NCI-H2227 (cell line): ENCODE measurements at regions not wholly inside any gene's neighbourhood (a gene's known extent, or its start where the extent isn't known, plus 50 kb on each side); places are given as distances from the start of the nearest gene placed in this dataset.

Experiments
- DNase-seq: peaks from one replicate; lab custom pipeline; 2025; ENCODE audit not compliant: unreplicated experiment; lab: John Stamatoyannopoulos, UW

GRCh38 chr22:34966980-34967565 is 98.9 kb upstream of the ISX start:
- no peak for DNase-seq

GRCh38 chr22:34969001-34969790 is 96.8 kb upstream of the ISX start:
- DNase-seq = no peak

GRCh38 chr22:34971456-34971855 is 94.5 kb upstream of the ISX start:
- DNase-seq = no peak

GRCh38 chr22:34972191-34972897 is 93.6 kb upstream of the ISX start:
- DNase-seq = no peak

- no peak for DNase-seq
These were observed 92.9 kb upstream of the ISX start for GRCh38 chr22:34973016-34973415.

GRCh38 chr22:34973926-34974325 is 92.0 kb upstream of the ISX start:
- no peak for DNase-seq

GRCh38 chr22:34975721-34976120 is 90.2 kb upstream of the ISX start:
- DNase-seq = no peak

- DNase-seq = no peak
These were observed 89.5 kb upstream of the ISX start for GRCh38 chr22:34976474-34976873.

GRCh38 chr22:34976886-34977285 is 89.1 kb upstream of the ISX start:
- DNase-seq = no peak

- DNase-seq = no peak
These were observed 79.4 kb upstream of the ISX start for GRCh38 chr22:34986523-34986922.

- no peak for DNase-seq
These were observed 73.3 kb upstream of the ISX start for GRCh38 chr22:34992672-34993071.

- DNase-seq = no peak
These were observed 72.4 kb upstream of the ISX start for GRCh38 chr22:34993548-34993947.

GRCh38 chr22:34997633-34998299 is 68.2 kb upstream of the ISX start:
- DNase-seq = no peak

GRCh38 chr22:34998921-34999320 is 67.0 kb upstream of the ISX start:
- no peak for DNase-seq

GRCh38 chr22:35008213-35008612 is 57.7 kb upstream of the ISX start:
- no peak for DNase-seq

GRCh38 chr22:35010543-35010942 is 55.4 kb upstream of the ISX start:
- no peak for DNase-seq

GRCh38 chr22:35014812-35015211 is 51.1 kb upstream of the ISX start:
- no peak for DNase-seq
